ENCODE measurements at regions not wholly inside any gene's neighbourhood (a gene's known extent, or its start where the extent isn't known, plus 50 kb on each side); places are given as distances from the start of the nearest gene placed in this dataset.

DNA sequence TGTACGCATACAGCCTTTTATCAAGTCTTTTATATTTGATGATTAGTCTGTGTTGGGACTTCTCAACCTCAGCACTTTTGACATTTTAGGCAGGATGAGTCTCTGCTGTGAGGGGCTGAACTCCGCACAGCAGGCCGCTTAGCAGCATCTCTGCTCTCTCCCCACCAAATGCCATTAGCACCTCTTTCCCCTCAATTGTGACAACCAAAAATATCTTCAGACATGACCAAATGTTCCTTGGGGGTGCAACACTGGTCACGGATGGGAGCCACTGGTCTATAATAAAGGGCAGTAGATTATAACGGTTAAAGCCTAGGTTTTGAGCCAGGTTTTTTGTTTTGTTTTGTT lies 109.7 kb upstream of the LRIG1 start:
- Mint-ChIP-seq H3K27me3 (ENCODE audit: low read depth) (no peaks in the 10 kb centered on the region), H3K9me3 (no peaks in the 10 kb centered on the region), H3K36me3 (ENCODE audit: low read depth) (peaks cover 2% of the 10 kb centered on the region), H3K27ac (ENCODE audit: unreplicated experiment) (no peak overlapping the region), H3K4me3 (no peak overlapping the region), H3K4me1 (peaks cover 43% of the 10 kb centered on the region)
- DNase-seq (ENCODE audit: low read depth, low spot score) = no peak
- TF ChIP-seq, protein P1, sequence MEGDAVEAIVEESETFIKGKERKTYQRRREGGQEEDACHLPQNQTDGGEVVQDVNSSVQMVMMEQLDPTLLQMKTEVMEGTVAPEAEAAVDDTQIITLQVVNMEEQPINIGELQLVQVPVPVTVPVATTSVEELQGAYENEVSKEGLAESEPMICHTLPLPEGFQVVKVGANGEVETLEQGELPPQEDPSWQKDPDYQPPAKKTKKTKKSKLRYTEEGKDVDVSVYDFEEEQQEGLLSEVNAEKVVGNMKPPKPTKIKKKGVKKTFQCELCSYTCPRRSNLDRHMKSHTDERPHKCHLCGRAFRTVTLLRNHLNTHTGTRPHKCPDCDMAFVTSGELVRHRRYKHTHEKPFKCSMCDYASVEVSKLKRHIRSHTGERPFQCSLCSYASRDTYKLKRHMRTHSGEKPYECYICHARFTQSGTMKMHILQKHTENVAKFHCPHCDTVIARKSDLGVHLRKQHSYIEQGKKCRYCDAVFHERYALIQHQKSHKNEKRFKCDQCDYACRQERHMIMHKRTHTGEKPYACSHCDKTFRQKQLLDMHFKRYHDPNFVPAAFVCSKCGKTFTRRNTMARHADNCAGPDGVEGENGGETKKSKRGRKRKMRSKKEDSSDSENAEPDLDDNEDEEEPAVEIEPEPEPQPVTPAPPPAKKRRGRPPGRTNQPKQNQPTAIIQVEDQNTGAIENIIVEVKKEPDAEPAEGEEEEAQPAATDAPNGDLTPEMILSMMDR (conservative IDR thresholded peaks at IDR 0.05) = no peak

DNA sequence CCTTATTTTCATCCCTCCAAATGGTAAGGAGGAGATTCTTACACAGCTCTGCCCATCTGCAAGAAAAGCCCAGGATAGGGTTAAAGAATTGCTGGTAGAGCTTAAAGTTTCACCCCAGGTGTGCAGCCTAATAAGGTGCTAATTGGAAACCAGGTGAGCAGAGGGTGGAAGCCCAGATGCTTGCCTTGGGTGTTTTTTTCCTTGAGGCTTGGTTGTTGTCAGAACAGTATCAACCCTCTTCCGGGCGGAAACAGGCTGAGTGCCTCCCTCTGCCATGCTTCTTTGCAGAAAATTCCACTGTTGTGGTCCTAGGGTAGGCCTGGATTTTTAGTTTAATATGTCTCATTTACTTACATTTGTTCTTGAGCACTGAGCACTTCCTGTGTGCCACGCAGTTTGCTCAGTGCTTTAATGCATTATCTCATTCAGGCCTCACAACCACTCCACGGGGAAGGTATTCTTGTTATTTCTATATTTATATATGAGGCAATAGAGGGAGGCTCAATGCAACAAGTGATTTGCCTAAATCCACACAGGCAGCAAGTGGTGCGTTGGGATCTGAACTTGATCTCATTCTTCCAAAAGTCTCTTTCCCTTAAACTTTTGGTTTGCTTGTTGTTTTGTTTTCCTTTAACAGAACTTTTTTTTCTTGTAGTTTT lies 115.0 kb upstream of the LRIG1 start:
- Mint-ChIP-seq H3K9me3 (peaks cover 3% of the 10 kb centered on the region), H3K27me3 (ENCODE audit: low read depth) (no peaks in the 10 kb centered on the region), H3K36me3 (ENCODE audit: low read depth) (peaks cover 3% of the 10 kb centered on the region), H3K27ac (ENCODE audit: unreplicated experiment) (no peak overlapping the region), H3K4me3 (no peak overlapping the region), H3K4me1 (peaks cover 66% of the 10 kb centered on the region)
- DNase-seq (ENCODE audit: low read depth, low spot score) = no peak
- TF ChIP-seq, protein P1 (conservative IDR thresholded peaks at IDR 0.05) = no peak

DNA sequence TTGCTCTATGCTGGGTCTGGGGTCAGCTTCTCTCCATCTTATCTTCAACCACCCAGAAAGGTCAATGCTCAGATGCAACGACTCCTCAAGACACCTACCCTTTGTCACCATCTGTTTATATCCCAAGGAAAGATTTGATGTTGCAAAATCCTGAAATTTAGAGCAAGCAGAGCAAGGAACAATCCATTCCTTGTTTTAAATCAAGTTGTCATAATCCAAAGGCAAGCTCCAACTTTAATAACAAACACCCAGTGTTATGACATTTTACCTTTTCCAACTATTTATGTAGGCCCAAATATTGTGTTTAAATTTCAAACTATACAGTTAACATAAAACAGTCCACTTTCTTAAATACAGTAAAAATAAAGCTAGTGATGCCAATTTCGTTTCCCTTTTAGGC lies 116.5 kb upstream of the LRIG1 start:
- H3K27ac Mint-ChIP-seq (ENCODE audit: unreplicated experiment) = peak overlapping the region; percentile 86
- peaks cover 3% of the 10 kb centered on the region for H3K9me3 Mint-ChIP-seq
- H3K36me3 Mint-ChIP-seq (ENCODE audit: low read depth) = peaks cover 3% of the 10 kb centered on the region
- no peaks in the 10 kb centered on the region for H3K27me3 Mint-ChIP-seq (ENCODE audit: low read depth)
- H3K4me1 Mint-ChIP-seq = peaks cover 72% of the 10 kb centered on the region
- peak overlapping the region; percentile 42 for H3K4me3 Mint-ChIP-seq
- TF ChIP-seq, protein P1 (conservative IDR thresholded peaks at IDR 0.05) = no peak
- no peak for DNase-seq (ENCODE audit: low read depth, low spot score)

DNA sequence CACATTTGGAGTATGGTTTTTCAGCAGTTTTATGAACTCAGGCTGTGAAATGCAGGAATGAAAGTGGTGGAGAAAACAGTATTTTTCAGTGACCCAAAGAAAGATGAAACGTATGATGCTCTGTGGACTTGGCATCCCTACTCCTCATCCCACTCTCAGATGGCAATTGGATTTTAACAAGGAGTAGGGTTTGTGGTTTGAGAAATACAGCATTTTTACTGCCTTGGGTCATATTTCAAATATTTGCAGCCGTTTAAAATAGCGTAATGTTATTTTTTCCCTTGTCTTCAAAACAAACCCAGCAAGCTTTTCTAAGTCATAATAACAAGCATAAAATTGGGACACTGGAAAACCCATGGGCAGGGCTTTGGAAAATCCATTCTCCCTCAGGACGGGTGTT lies 117.2 kb upstream of the LRIG1 start:
- H3K27me3 Mint-ChIP-seq (ENCODE audit: low read depth) = no peaks in the 10 kb centered on the region

DNA sequence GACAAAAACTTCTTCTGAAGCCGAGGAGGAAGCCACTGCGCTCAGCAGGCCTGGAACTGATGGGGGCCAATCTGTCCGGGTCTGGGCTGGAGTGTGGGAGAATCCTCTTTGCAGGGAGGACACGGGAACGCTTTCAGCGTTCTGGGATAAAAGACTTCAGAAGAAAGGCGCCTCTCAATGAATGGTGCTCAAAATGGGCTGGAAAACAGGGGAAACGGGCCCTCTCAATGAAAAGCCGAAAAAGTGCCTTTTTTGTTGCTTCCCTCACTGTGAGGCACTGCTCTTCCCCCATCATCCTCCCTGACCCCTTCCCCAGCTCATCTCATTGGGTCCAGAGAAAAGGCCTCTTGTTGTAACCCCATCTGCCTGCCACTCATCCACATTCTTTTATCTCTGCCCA lies 119.5 kb upstream of the LRIG1 start:
- Mint-ChIP-seq H3K36me3 (ENCODE audit: low read depth) (peaks cover 3% of the 10 kb centered on the region), H3K27ac (ENCODE audit: unreplicated experiment) (peak overlapping the region; percentile 96), H3K9me3 (peaks cover 3% of the 10 kb centered on the region), H3K4me1 (peaks cover 77% of the 10 kb centered on the region), H3K27me3 (ENCODE audit: low read depth) (no peaks in the 10 kb centered on the region), H3K4me3 (peak overlapping the region; percentile 93)
- TF ChIP-seq, protein P1 (conservative IDR thresholded peaks at IDR 0.05) = no peak
- DNase-seq (ENCODE audit: low read depth, low spot score) = peak; percentile 45

More for the DNA sequence above, 117.2 kb upstream of the LRIG1 start:
- TF ChIP-seq, protein P1 (conservative IDR thresholded peaks at IDR 0.05) = no peak
- Mint-ChIP-seq H3K27ac (ENCODE audit: unreplicated experiment) (peak overlapping the region; percentile 86), H3K4me3 (peak overlapping the region; percentile 42), H3K4me1 (peaks cover 79% of the 10 kb centered on the region), H3K9me3 (peaks cover 3% of the 10 kb centered on the region), H3K36me3 (ENCODE audit: low read depth) (peaks cover 3% of the 10 kb centered on the region)
- DNase-seq (ENCODE audit: low read depth, low spot score) = no peak
